NCI-H1436 treated with DMSO at 0.1 percent for 48 hours (cell line): ENCODE measurements at regions not wholly inside any gene's neighbourhood (a gene's known extent, or its start where the extent isn't known, plus 50 kb on each side); places are given as distances from the start of the nearest gene placed in this dataset.

Experiments used
- DNase-seq: peaks from one replicate; lab custom pipeline; 2025; lab: John Stamatoyannopoulos, UW

- DNase-seq = no peak
Measured at GRCh38 chr22:47445212-47445611, 682.8 kb downstream of the TBC1D22A start.

GRCh38 chr22:47444746-47445065 lies 682.3 kb downstream of the TBC1D22A start:
- no peak for DNase-seq

- no peak for DNase-seq
Measured at GRCh38 chr22:47443836-47444745, 681.6 kb downstream of the TBC1D22A start.

GRCh38 chr22:47442821-47443220 lies 680.4 kb downstream of the TBC1D22A start:
- no peak for DNase-seq

- DNase-seq = no peak
Measured at GRCh38 chr22:47439643-47440265, 677.3 kb downstream of the TBC1D22A start.

GRCh38 chr22:47437636-47438035 lies 675.2 kb downstream of the TBC1D22A start:
- DNase-seq = no peak

- no peak for DNase-seq
Measured at GRCh38 chr22:47437110-47437509, 674.7 kb downstream of the TBC1D22A start.

GRCh38 chr22:47435826-47436225 lies 673.4 kb downstream of the TBC1D22A start:
- no peak for DNase-seq

GRCh38 chr22:47435204-47435487 lies 672.7 kb downstream of the TBC1D22A start:
- no peak for DNase-seq

- DNase-seq = no peak
Measured at GRCh38 chr22:47434336-47435203, 672.1 kb downstream of the TBC1D22A start.

- DNase-seq = no peak
Measured at GRCh38 chr22:47433627-47434026, 671.2 kb downstream of the TBC1D22A start.

GRCh38 chr22:47432683-47433082 lies 670.2 kb downstream of the TBC1D22A start:
- no peak for DNase-seq

- DNase-seq = no peak
Measured at GRCh38 chr22:47423861-47424820, 661.7 kb downstream of the TBC1D22A start.

GRCh38 chr22:47423266-47423665 lies 660.8 kb downstream of the TBC1D22A start:
- no peak for DNase-seq

- DNase-seq = no peak
Measured at GRCh38 chr22:47422736-47423135, 660.3 kb downstream of the TBC1D22A start.

GRCh38 chr22:47421846-47422245 lies 659.4 kb downstream of the TBC1D22A start:
- DNase-seq = no peak

GRCh38 chr22:47420211-47420610 lies 657.8 kb downstream of the TBC1D22A start:
- no peak for DNase-seq

GRCh38 chr22:47419239-47419638 lies 656.8 kb downstream of the TBC1D22A start:
- no peak for DNase-seq

GRCh38 chr22:47417699-47418098 lies 655.2 kb downstream of the TBC1D22A start:
- no peak for DNase-seq

- DNase-seq = no peak
Measured at GRCh38 chr22:47411006-47411405, 648.6 kb downstream of the TBC1D22A start.

GRCh38 chr22:47409539-47410275 lies 647.3 kb downstream of the TBC1D22A start:
- DNase-seq = no peak
